ENCODE measurements at regions not wholly inside any gene's neighbourhood (a gene's known extent, or its start where the extent isn't known, plus 50 kb on each side); places are given as distances from the start of the nearest gene placed in this dataset.

DNA sequence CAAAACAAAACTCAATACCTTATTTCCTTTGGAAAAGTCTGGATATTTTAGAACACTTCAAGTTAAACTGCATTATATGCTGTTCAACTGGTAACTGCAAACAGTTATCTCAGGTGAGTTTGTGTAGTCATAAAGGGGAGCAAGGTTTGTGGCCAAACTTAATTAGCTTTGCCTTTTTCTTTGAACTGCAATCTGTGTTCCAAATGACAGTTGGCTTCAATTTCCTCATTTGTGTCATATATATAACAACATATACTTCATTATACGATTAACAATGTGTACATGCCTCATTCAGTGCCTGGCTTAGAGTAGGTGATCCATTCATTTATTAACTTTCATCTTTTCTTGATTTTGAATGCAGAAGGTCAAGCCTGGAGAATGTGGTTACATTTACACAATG lies 55.8 kb downstream of the KCNE4 start:
- H3K4me3 ChIP-seq (ENCODE audit: low read depth, low read length): no peak overlapping the region
- DNase-seq (ENCODE audit: low read depth): no peak

DNA sequence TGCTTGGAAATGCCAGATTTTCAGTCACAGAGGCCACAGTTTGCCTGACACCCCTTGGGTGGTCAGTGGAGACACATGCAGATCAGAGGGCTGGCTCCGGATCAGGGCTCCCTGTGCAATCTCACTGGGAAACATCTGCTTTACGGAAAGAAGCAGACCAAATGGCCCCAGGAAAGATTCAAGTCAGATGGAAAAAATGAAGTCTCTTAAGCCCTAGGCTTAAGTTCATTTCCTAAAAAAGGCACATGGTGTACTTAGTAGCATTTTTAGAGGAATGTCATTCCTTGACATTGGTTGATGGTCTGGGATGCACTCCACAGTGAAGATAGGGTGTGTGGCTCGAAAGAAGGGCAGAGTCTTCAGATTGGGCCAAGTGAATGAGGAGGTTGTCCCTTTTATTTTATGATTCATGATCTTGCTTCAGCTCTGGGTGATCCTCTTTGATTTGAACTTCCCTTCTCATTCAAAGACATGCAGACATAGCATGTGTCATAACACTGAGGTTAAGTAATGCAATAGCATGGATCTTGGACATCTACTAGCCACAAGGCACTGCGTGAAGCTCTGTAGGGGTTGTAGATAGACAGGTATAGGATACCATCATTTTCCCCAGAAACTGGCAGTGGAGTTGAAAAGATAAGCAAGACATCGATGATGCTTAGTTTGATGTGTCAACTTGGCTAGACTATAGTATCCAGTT lies 56.5 kb downstream of the KCNE4 start:
- no peak for DNase-seq (ENCODE audit: low read depth)
- no peak overlapping the region for H3K4me3 ChIP-seq (ENCODE audit: low read depth, low read length)

DNA sequence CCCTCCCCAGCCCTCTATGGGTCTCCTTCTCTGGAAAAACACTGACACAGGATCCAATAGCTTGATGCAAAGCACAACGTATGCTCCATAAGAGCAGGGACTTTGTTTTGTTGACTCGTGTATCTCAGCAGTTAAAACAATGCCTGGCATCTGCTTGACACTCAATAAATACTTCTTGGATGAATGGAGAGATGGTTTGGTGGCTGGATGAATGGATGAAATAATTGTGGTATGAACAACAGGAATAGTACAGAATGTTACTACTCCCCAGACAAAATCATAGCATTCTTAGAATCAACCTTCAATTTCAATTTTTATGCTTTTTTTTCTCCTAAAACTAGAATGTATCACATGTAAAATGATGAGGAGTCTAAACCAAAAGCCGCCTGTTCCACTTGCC lies 57.4 kb downstream of the KCNE4 start:
- peak; percentile 48 for DNase-seq (ENCODE audit: low read depth)

DNA sequence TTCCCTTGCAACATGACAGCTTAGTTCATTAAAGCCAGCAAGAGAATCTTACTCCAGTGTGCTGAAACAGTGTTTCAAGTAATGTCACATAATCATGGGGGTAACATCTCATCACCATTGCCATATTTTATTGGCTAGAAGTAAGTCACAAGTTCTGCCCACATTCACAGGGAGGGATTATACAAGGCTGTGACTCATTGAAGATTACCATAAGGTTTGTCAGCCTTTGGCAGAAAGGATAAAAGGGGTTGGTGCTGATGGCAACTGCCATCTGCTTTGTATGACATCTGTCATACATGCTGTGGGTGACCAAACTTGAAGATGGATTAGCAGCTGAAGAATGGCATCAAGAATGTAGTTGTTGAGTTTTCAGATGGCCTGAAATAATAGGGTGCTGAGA lies 61.2 kb downstream of the KCNE4 start:
- no peak for DNase-seq (ENCODE audit: low read depth)
- no peak overlapping the region for H3K4me3 ChIP-seq (ENCODE audit: low read depth, low read length)

More for the DNA sequence above, 57.4 kb downstream of the KCNE4 start:
- no peak overlapping the region for H3K4me3 ChIP-seq (ENCODE audit: low read depth, low read length)

DNA sequence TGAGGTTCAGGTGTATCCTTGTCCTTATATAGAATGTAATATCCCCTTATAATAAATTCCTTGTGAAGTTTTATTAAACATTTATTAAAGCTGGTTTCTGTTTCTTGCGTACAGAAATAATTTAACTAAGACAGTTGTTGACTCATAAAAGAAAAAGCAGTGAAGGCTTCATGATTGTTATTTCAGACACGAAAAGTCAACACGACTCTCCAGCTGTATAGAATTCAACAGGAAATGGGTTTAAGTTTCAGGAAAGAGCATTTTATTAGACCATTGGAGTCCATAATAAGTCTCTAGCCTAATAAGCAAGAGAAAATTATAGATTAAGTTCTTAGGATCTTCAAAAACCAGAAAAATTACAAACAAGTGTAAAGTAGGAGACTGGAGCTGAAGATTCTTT lies 62.2 kb downstream of the KCNE4 start:
- no peak for DNase-seq (ENCODE audit: low read depth)

DNA sequence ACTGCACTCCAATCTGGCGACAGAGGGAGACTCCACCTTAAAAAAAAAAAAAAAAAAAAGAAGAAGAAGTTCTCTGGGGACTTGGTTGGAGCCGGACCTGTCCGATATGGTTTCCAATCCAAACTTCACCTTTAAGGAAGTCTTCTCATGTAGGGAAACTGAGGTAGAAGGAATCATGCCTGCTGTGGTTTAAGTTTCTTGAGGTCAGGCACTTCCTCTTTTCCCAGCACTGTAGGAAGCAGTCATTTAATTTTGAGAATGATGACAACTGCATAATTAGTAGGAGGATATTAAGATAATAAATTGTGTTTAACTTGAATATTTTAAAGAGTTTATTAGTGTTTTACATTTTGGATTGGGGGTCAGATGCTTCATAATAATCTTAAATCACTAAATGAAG lies 62.9 kb downstream of the KCNE4 start:
- DNase-seq (ENCODE audit: low read depth): no peak
- H3K4me3 ChIP-seq (ENCODE audit: low read depth, low read length): no peak overlapping the region

More for the DNA sequence above, 62.2 kb downstream of the KCNE4 start:
- no peak overlapping the region for H3K4me3 ChIP-seq (ENCODE audit: low read depth, low read length)

DNA sequence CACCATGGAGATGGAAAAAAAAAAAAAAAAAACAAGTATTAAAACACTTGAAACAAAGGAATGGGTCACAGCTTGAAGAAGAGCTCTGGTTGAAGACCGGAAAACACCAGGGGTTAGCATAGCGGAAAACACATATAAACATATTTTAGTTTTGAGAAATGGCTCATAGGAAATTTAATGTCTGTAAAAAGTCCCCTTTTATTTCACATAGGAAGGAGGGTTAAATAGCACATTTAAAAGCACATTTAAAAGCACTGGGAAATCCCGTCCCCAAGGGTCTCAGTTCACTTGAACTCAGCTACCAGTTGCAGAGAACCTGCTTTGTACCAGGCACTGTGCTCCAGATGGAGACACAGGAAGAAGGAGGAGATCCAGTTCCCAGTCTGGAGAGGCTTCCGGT lies 65.5 kb downstream of the KCNE4 start:
- H3K4me3 ChIP-seq (ENCODE audit: low read depth, low read length): no peak overlapping the region
- DNase-seq (ENCODE audit: low read depth): no peak

DNA sequence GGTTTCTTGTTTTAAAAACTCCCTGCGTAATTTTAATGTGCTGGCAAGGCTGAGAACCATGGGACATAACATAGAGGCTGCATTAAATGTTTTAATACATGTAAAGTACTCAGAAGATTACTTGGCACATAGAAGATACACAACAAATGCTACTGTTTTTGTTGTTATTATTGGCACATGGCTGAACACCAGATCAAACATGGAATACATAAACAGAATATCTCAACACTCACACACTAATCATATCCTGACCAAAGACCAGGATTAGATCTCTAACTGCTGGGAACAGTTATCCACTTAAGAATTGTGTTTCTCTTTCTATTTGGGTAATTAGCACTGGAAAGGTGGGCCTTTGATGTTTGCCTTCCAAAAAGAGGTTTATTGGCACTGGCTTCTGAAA lies 69.3 kb downstream of the KCNE4 start:
- no peak for DNase-seq (ENCODE audit: low read depth)
- no peak overlapping the region for H3K4me3 ChIP-seq (ENCODE audit: low read depth, low read length)

DNA sequence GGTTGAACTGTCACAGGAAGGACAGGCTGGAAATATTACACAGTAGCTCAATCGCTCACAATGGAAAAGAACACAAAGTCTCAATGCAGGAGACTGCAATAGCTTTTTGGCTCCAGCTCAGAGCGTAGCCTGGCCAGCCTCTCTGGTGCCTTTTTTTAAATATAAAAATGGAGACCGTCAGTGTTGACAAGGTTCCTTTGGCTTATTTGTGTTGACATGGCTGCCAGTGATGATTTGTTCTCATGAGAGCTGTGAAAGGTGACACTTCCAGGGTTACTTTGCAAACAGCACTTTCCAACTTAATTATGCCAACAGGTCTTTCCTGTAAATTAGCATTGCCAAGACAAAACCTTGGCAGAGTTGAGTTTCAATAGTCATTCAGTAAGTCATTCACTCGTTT lies 70.8 kb downstream of the KCNE4 start:
- no peak overlapping the region for H3K4me3 ChIP-seq (ENCODE audit: low read depth, low read length)
- DNase-seq (ENCODE audit: low read depth): no peak

DNA sequence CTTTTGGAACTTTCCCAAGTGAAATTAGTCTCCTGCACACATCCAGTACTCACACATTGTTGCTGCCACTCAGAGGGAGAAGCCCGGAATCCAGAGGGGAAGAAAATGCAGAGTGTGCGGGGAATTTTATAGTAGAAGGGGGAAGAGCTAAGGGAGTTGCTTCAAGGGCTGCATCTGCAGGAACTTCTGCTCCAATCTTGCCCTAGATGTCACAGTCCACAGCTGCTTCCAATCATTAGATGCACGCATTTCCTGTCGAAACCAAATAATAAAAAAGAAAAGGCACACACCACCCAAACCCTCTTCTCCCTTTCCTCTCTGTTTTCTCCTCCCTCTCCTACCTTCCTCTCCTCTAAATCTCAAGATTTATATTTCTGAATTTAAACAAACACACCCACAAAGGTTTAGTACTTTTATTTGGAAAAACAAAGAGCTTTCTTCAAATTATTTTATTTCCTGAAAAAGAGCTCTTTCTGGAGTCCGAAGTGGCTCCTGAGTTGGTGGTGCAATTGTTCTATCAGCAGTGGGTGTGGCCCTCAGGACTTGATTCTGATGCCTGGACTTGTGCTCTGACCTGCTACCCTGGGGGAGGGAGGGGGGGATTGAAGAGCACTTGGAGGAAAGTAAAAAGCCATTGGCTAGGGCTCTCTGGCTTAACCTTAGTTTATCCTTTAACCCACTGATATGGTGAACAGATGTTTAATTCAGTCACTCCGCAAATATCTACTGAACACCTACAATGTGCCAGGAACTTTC lies 72.0 kb downstream of the KCNE4 start:
- no peak overlapping the region for H3K4me3 ChIP-seq (ENCODE audit: low read depth, low read length)

DNA sequence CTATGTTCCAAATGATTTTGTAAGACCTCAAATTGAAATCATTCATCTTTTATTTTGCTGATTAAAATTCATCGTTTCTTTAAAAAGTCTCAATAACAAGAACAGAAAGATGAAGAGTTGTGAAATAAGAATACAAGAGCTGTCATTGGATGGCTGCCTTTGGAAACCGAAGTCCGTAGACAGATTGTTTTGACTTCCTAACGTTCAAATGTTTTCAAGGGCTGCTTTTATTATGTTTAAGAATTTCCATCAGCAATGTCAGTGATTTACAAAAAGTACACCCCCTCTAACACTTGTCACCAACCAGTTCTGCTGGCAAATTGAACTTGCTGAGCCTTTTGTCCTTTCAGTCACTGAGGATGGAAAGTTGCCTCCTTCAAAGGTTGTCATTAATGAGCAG lies 89.6 kb downstream of the KCNE4 start:
- H3K4me3 ChIP-seq (ENCODE audit: low read depth, low read length): no peak overlapping the region
- DNase-seq (ENCODE audit: low read depth): no peak

More for the DNA sequence above, 72.0 kb downstream of the KCNE4 start:
- DNase-seq (ENCODE audit: low read depth): no peak

DNA sequence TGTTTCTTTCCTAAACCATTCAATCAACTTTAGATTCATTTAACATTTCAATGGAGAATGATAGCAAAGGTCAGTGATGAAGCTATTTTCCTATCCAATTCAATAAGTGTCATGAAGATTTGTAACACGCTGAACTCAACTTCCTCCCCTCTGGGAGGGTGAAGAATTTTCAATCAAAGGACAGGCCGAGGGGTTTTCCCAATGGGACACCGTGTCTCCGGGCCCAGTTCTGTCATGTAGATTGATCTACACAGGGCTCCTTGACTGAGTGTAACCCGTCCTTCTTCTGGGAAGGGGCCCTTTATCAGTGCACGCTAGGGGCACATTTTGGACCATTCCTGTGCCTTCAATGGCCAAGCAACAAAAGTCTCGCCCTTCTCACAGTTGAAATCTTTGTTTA lies 90.1 kb downstream of the KCNE4 start:
- no peak overlapping the region for H3K4me3 ChIP-seq (ENCODE audit: low read depth, low read length)
- DNase-seq (ENCODE audit: low read depth): no peak

DNA sequence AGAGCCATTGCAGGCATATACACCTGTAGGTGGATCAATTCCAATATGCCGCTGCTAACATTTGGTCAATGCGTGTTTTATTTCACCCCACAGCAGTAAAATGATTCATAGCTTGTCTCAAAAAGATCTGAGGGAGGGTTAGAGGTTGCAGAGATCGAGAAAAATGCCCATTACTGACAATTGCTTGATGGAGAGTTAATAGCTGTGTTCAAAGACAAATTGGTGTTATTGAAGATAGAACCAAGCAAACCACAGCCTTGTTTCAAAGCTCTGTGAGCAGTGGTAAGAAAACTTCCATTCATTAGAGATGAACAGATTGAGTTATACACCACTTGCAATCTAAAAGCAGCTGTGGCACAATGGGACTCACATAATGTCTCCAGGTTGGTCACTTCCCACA lies 95.4 kb downstream of the KCNE4 start:
- no peak overlapping the region for H3K4me3 ChIP-seq (ENCODE audit: low read depth, low read length)
- DNase-seq (ENCODE audit: low read depth): no peak

DNA sequence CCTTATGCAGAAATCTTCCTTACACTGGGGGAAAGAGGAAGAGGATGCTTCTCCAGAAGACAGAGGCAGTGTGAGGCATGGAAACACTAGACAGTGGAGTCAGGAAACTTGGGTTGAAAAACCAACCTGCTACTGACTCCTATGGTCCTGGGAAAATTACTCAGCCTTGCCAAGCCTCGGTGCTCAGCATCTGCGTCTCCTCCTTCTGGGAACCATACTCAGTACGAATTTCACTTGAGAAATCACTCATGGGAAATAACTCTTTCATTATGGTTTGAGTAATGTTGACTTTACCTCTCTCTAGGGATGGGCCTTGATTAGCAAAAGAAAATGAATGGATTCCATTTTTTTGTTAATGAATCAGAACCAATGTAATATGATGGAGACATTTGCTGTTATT lies 96.5 kb downstream of the KCNE4 start:
- DNase-seq (ENCODE audit: low read depth): no peak

DNA sequence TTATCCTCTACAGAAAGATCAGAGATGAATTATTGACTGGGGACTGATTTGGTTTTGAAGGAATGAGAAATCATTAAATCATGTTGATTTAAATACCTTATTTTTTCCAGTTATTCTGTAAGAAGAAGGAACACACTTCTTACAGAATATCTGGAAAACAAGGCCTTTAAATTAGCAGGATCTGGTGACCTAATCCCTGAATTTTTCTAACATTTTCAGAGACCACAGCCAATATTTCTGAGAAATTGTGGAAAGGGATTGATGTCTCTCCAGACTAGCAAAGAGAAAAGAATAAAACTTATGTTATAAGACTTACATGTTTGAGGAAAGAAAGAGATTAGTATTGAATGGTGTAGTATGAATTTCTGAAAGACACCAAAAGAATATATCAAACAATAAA lies 104.0 kb downstream of the KCNE4 start:
- no peak overlapping the region for H3K4me3 ChIP-seq (ENCODE audit: low read depth, low read length)
- DNase-seq (ENCODE audit: low read depth): no peak

More for the DNA sequence above, 96.5 kb downstream of the KCNE4 start:
- H3K4me3 ChIP-seq (ENCODE audit: low read depth, low read length): no peak overlapping the region

DNA sequence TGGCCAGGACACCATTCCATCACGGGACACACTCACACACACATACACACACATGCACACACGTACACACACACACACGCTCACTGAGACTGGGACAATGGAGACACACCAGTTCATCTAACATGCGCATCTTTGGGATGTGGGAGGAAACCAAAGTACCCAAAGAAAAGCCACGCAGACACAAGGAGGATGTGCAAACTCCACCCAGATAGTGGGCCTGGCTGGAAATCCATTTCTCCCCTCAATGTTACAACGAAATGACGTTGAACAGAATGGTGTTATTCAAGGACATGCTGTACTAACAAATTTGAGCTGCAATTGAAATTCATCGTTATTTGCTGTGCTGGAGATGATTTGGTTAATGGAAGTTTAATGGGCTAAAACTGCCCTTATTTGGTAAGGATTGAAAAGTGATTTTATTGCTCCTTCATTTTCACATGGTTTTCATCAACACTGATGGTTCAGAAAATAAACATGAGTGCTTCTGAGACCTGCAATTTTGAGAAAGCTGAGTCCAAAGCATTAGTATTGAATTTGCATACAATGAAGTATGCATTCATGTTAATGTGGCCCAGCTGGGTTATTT lies 110.0 kb downstream of the KCNE4 start:
- no peak overlapping the region for H3K4me3 ChIP-seq (ENCODE audit: low read depth, low read length)
- DNase-seq (ENCODE audit: low read depth): no peak

DNA sequence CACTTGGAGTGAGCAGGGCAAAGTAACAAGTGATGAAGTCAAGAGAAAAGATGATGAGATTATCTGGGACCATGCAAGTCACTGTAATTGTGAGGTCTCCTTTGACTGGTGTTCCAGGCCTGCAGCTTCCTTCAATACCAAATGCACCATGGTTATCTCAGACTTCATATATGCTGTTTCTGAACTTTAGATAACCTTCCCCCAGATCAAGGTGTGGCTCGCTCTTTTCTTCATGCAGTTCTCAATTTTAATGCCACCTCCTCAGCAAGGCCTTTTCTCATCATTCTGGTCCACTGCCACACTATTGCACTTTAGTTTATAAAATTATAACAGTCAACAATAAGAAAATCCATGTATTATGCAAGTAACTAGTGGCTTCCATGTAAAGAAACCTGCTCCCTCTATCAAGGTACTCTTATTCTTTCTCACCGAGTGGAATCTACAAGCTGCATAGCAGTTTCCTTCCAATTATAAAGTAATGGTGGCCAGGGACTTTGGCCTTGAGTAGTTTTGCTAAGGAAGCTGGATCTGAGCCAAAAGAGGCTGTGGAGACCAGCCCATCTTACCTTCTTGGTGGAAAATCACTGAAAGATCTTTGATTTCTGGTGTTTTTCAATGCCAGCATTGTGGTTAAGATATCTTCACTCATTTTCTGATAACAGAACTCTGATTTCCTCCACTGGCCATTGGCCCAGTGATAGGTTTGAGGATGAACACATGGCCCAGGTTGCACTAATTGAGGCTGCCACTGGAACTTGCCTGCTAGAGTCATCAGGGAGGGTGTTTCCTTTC lies 113.6 kb downstream of the KCNE4 start:
- no peak for DNase-seq (ENCODE audit: low read depth)
- H3K4me3 ChIP-seq (ENCODE audit: low read depth, low read length): no peak overlapping the region

DNA sequence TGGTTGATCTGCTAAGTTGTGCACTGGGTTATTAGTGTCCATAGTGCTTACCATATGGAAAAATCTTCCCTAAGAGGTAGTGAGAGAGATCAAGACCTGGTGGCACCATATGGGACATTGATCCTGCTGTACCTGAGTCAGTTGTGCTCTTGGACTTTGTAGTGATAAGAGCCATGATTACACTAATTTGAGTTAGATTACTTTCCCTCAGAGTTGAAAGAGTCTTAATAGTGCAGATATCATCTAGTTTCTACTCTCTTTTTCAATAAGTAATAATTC lies 114.2 kb downstream of the KCNE4 start:
- DNase-seq (ENCODE audit: low read depth): no peak
- H3K4me3 ChIP-seq (ENCODE audit: low read depth, low read length): no peak overlapping the region

DNA sequence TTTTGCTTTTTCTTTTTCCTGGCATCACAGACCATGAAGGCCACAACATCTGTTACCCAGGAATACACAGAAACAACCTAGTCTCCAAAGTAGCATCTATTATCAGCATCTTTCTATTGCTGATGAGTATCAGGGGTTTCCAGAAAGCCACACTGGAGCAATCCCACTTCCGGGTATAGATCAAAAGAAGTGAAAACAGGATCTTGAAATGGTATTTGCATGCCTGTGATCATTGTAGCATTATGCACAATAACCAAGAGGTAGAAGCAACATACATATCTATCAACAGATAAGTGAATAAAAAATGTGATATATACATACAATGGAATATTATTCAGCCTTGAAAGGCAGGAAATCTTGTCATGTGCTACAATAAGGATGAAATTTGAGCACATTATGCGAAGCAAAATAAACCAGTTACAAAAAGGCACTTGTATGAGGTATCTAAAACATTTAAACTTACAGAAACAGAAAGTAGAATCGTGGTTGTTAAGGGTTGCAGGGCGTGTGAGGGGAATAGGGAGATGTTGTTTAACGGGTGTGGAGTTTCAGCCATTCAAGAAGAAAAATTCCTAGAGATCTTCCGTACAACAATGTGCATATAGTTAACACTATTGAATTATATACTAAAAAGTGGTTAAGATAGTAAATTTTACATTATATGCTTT lies 115.1 kb downstream of the KCNE4 start:
- H3K4me3 ChIP-seq (ENCODE audit: low read depth, low read length): no peak overlapping the region
- DNase-seq (ENCODE audit: low read depth): no peak

All from skeletal muscle cell (primary cell).